ENCODE measurements at regions not wholly inside any gene's neighbourhood (a gene's known extent, or its start where the extent isn't known, plus 50 kb on each side); places are given as distances from the start of the nearest gene placed in this dataset.

DNA sequence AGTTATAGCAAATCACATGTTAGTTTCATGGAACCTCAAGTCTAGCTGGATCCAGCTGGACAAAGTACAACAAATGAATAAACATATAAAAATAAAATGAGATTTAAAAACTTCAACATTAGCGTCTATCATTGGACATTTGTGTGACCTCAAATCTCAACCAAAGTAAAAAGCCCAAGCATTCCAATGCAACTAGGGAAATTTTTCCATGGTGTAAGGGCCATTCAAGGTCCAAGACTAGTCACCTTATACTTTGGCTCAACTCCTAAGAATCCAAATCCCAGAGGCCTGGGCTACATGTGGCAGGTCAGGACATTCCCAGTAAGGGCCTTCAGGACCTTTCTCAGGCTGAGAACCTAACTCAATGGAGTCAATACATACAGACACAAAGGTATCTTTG lies 137.4 kb upstream of the DMAC1 start:
- DNase-seq = no peak

DNA sequence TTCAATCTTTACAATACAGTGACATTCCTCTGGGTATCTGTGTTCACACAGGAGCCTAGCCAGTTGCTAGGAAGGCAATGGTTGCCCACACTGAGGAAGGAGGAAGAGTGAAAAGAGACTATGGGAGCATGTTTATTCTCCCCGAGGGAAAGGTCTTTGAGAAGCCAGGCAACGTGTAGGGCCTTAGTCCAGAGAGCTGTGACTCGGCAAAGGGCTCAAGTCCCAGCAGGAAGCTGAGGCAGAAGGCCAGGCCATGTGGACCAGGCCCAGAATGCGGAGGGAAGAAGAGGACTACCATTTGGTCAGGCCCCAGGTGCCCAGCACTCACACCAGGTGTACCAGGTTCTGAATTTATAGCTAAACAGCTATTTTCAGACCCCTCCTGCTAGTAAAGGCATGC lies 136.6 kb upstream of the DMAC1 start:
- no peak for DNase-seq

- DNase-seq = no peak
These were observed 136.1 kb upstream of the DMAC1 start for GRCh38 chr9:7935681-7936080.

DNA sequence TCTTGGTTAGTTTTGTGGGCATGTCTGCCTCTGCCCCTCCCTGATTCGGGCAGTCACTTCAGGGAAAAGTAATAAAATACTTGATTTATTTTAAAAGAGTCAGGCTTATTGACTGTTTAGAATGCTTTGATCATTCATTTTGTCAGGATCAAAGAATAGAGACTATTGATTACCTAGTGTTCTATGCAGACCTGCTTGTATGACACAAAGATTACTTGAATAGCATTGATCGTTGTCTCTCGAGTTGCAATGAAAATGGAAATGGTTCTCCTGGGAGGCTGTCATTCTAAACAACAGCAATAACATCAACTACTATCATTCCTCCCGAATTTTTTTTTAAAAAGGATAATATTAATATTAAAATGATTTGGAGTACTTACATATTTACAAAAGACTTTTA lies 133.2 kb upstream of the DMAC1 start:
- DNase-seq = no peak

DNA sequence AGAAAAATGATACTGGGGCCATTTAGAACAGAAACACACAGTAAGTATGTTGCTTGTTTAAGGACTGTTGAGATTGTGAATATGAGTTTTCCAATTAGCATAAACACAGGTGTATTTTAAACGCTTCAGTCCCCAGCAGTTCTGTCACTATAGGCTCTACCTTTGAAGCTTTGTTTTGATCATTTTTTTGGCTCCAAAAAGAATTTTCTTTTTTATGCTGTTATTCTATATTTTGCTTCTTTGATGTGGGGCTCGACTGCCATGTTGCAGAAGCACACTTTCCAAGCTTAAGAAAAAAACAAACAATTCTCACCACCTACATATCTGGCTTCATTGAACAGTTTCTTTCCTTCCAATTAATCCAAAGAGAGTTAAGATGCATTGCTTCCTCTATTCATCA lies 131.0 kb upstream of the DMAC1 start:
- DNase-seq = no peak

- no peak for DNase-seq
These were observed 122.1 kb upstream of the DMAC1 start for GRCh38 chr9:7921545-7922197.

- no peak for DNase-seq
These were observed 112.5 kb upstream of the DMAC1 start for GRCh38 chr9:7912037-7912535.

GRCh38 chr9:7910426-7911020 lies 110.9 kb upstream of the DMAC1 start:
- DNase-seq = no peak

DNA sequence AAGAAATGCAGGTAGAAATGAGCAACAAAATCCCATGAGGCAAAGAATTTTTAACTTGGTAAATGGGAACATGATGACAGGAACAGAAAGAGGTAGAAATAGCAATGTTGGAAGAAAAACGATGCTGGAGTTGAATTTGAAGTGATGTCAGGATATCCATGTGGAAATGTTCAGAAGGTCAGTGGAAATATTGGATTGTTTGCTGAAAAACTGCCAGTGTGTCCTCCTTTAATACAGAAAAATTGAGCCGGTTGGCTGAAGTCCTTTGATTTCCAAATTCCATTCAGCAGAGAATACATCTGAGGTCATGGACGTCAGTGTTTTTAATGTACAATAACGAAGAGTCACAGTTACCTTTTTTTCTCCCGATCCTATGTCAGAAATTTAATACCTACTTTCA lies 110.0 kb upstream of the DMAC1 start:
- DNase-seq = no peak

- no peak for DNase-seq
These were observed 108.2 kb upstream of the DMAC1 start for GRCh38 chr9:7907551-7908337.

DNA sequence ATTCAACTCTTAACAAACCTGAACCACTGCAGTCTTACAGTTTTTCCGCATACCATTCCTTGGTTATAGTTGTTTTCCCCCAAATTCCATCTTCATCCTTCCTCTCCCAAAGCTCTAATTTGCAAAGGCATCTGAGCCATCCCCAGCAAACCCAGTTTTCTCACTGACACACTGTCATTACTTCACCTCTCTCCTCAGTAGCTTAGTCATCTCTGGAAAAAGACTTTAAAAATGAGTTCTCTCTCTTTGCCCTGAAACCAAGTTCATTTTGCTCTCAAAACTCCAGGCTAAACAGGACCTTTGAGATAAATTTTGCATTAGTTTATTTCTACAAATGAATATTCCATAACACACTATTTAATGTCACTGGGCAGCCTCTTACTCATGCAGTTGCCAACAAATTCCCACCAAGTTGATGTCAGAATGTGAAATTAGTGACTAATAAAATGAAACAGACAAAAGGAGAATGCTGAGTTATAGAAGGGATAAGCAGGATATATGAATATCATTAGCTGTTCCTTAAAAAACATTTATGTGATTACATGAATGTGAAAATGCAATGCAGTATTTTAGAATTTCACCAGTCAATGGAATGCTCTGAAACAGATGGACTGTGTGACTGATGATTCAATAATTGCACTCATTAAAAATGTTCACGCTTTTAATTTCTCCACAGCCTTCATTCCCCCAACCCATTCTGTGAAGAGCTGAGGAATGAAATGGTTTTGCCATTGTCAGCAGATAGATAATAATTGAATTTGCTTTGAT lies 107.4 kb upstream of the DMAC1 start:
- no peak for DNase-seq

DNA sequence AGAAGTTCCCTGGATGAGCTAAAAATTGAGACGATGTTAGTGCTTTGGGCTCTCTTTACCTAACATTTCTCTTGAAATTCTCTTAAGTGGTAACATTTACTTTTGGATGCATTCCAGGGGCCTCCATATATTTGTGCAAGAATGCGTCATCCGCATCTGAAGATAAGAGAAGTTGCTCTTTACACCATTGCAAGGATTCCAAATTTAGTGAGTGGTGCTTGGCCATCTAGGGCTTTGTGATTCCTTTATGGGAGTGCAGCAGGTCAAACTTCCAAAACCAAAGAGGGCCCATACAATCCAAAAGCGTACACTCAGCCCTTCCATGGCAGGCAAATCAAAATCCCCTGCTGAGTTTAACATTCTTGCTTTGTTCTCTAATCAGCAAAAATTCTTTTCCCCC lies 102.0 kb upstream of the DMAC1 start:
- no peak for DNase-seq

DNA sequence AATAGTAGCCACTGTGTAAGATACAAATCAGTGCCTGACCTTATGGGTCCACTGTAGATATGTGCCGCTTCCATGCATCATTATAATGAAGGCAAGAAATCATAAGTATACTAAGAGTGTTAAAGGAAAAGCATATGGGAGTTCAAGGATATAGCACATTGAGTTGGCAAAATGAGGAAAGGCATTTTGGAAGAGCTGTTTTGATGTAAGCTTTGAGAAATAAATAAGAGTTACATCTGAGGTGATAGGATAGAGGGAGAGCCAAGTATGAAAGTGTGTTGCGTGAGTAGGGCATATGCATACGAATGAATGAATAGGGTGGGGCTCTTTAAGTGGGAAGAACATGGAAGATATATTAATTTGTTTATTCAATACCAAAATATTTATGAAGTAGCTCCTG lies 101.0 kb upstream of the DMAC1 start:
- DNase-seq = no peak

DNA sequence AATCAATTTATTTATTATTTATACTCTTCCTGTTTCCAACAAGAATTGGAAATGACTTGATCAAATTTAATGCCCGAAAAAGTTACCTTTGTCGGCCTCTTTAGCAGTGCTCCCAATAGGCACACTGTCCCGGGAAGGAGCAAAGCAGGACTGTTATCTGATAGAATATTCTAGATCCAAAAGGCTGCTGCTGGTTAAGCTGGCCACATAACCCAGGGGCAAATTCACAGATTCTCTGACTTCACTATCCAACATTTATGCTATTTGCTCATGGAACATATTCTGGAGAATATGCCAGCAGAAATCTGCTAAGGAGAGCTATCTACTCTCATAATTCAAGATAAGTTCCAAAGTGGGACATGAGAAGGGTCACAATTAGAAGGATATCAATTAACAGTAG lies 100.2 kb upstream of the DMAC1 start:
- no peak for DNase-seq

DNA sequence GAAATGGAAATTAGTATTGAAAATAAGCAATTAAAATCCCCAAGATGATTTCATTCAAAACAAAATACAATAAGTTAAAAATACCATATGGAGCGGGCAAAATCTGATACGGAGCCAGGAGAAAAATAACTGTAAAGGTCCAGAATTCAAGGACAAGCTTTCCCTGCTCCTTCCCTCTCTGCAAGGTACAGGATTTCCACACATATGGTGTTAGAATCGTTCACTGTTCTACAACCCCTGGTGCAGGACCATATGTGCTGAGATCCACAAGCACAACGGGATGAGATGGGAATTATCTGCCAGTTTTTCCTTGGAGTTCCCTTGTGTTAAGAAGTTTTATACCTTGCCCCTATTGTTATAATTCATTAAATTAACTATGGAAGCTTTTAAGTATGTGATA lies 94.7 kb upstream of the DMAC1 start:
- no peak for DNase-seq

GRCh38 chr9:7892975-7893374 lies 93.4 kb upstream of the DMAC1 start:
- no peak for DNase-seq

DNA sequence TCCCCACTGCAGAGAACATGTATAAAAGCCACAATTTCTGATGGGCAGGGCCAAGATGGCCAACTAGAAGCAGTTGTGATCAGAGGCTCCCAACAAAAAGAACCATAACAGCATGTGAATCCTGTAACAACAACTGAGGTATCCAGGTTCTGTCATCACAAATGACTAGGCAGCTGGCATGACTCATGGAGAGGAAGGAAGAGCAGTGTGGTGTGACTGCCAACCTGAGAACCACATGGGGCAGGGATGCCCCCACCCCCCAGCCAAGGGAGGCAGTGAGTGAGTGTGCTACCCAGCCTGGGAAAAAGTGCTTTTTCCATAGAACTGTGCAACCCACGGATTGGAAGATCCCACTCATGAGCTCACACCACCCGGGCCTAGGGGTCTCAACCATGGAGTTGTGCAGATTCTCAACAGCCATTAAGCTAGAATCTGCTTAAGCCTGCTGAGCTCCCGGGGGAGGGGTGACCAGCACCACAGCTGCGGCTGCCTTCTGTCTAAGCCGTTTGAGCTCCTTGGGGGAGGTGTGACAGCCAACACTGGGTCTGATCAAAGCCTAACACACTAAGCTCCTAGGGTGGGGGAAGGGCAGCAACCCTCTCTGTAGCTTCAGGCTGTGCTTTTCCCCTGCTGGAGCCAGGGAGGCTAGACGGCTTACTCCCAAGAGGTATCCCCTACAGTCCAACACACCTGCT lies 80.1 kb upstream of the DMAC1 start:
- no peak for DNase-seq

DNA sequence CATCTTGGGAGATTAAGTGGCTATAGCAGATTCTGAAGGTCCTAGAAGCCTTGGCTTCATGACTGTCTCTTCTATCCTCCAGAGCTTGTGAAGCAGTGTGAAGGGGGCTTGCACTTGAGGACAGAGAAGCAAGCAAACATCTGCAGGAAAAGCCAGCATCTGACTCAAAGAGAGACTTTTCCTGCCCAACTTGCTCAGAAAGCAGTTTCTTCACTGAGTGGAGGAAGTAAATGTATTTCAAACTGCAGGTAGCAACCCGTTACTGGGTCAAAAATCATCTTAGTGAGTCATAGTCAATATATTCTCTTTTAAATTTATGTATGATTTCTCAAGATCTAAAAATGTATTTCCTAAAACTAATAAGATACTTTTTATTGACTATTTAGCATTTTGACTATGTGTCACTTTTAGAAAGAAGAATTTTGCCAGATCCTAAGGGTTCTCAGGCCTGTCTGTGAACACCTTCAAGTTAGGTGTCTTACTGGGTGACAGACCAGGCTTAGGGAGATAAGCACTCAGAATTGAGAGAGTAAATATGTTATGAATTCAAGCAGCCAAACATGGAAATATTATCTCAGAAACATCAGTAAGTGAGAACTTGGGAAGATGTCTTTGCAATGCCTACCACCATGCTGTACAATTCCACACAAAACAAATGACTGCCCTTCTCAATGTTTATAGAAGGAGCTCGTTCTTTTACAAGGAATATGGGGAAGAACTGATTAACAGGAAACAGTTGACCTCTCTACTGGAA lies 72.6 kb upstream of the DMAC1 start:
- DNase-seq = no peak

- no peak for DNase-seq
These were observed 69.8 kb upstream of the DMAC1 start for GRCh38 chr9:7869340-7869739.

- no peak for DNase-seq
These were observed 62.6 kb upstream of the DMAC1 start for GRCh38 chr9:7862170-7862569.

DNA sequence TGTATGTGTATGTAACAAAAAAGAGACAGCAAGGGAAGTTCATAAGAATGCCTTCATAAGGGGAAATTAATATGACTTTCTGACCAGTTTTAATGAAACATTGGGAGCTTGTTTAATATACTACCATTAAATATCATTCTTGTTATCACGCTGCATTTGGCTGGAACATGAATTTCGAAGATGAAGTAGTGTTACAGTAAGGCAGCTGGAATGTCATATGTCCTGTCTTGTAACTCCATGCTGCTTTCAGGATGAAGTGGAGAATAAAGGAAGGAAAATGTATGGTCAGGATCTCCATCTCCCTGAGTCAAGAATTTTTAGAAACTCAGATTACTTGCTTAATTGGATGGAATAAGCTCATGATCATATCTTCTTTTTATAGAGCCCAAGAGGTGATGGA lies 61.5 kb upstream of the DMAC1 start:
- no peak for DNase-seq

DNA sequence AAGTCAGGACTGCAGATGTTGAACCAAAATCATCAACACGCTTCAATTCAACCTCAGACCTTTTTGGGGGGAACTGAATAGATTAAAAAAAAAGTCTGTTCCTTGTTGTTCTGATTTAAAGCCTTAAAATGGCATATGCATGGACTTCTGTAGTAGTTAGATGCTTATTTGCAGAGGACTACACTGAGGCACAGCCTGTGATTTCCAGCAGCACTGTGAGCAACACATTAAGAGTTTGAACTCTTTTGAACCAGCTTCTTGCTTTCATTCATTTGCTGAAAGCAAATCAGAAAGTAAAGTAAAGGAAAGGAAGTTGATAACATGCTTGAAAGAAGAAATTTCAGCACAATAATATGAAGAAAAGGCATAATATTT lies 60.7 kb upstream of the DMAC1 start:
- no peak for DNase-seq

Measured in NCI-H774 (cell line).